H1 (cell line): ENCODE measurements at regions not wholly inside any gene's neighbourhood (a gene's known extent, or its start where the extent isn't known, plus 50 kb on each side); places are given as distances from the start of the nearest gene placed in this dataset.

ENCODE experiments used
- CTCF ChIA-PET: fragments of 300-600 bp; sonication (Branson Sonifier 250); formaldehyde crosslinking; loops from one replicate; lab custom pipeline; 2021; ENCODE audit not compliant: partially characterized antibody; lab: Charles Lee
- POLR2A ChIA-PET: fragments of 300-600 bp; sonication (Branson Sonifier 250); formaldehyde crosslinking; loops from one replicate; lab custom pipeline; 2021; ENCODE audit warnings: inconsistent platforms; ENCODE audit not compliant: partially characterized antibody; lab: Charles Lee
- DNase-seq, 2 experiments: peaks; one replicate each; pipeline versions ENCODE4 v3.0.0 to v3.0.0-alpha.2; 2010 to 2022; ENCODE audit warnings: low spot score in 2 of 2, low read depth in 1 of 2, mixed read lengths in 1 of 2
- FAIRE-seq: peaks from 2 replicates; lab custom pipeline; 2011; peaks lifted over from hg19 to GRCh38; lab: Jason Lieb, UNC
- H2AFZ ChIP-seq: 2 replicates; pipeline ENCODE4 v1.8.1; 2012; ENCODE audit warnings: low read length, inconsistent platforms
- H2AK5ac ChIP-seq: 2 replicates; pipeline ENCODE4 v1.6.1; 2013; ENCODE audit warnings: low read depth, low read length
- H2BK120ac ChIP-seq: replicated peaks from 2 replicates; pipeline ENCODE3; 2013; ENCODE audit warnings: low read depth, low read length, inconsistent platforms
- H2BK12ac ChIP-seq: 2 replicates; pipeline ENCODE4 v1.6.1; 2013; ENCODE audit warnings: low read depth, low read length
- H2BK15ac ChIP-seq: 2 replicates; pipeline ENCODE4 v1.6.1; 2013; ENCODE audit warnings: low read length
- H2BK20ac ChIP-seq: 2 replicates; pipeline ENCODE4 v1.6.1; 2013; ENCODE audit warnings: low read length
- H2BK5ac ChIP-seq: 2 replicates; pipeline ENCODE4 v1.6.1; 2013; ENCODE audit warnings: low read depth, low read length
- H3K14ac ChIP-seq: 2 replicates; pipeline ENCODE4 v1.6.1; 2013; ENCODE audit warnings: inconsistent platforms; ENCODE audit not compliant: insufficient read length
- H3K18ac ChIP-seq: 2 replicates; pipeline ENCODE4 v1.6.1; 2013; ENCODE audit warnings: low read length; ENCODE audit errors: extremely low read depth
- H3K23ac ChIP-seq: 2 replicates; pipeline ENCODE4 v1.6.1; 2013; ENCODE audit warnings: inconsistent platforms; ENCODE audit not compliant: insufficient read length
- H3K23me2 ChIP-seq: 2 replicates; pipeline ENCODE4 v1.6.1; 2013; ENCODE audit warnings: low read depth, low read length
- H3K27ac ChIP-seq: 2 replicates; pipeline ENCODE4 v1.6.1; 2011; ENCODE audit warnings: low read depth, low read length, inconsistent platforms
- H3K27me3 ChIP-seq, 4 experiments: replicated peaks in 1 of 4; 1 replicate in 1 of 4; 2 replicates in 3 of 4; pipeline versions ENCODE4 v1.6.1 to v1.8.1; 2011 to 2013; ENCODE audit warnings: low read length in 3 of 4, mild to moderate bottlenecking in 3 of 4, inconsistent platforms in 2 of 4, mixed read lengths in 2 of 4, moderate library complexity in 1 of 4; ENCODE audit not compliant: control insufficient read depth in 3 of 4, insufficient read depth in 3 of 4; ENCODE audit errors: extremely low read depth in 1 of 4
- H3K36me3 ChIP-seq, 4 experiments: 2 replicates each; pipeline versions ENCODE4 v1.6.1 to v1.8.1; 2011 to 2013; ENCODE audit warnings: mild to moderate bottlenecking in 4 of 4, low read length in 3 of 4, moderate library complexity in 2 of 4, control low read depth in 1 of 4, inconsistent platforms in 1 of 4; ENCODE audit not compliant: insufficient read depth in 4 of 4, control insufficient read depth in 2 of 4
- H3K4ac ChIP-seq: replicated peaks from 2 replicates; pipeline ENCODE3; 2013; ENCODE audit warnings: low read length, low read depth, mixed read lengths, inconsistent platforms; ENCODE audit not compliant: insufficient read length
- H3K4me1 ChIP-seq, 4 experiments: replicated peaks in 1 of 4; 1 replicate in 1 of 4; 2 replicates in 3 of 4; pipeline versions ENCODE4 v1.6.1 to v1.8.1; 2011 to 2013; ENCODE audit warnings: low read length in 3 of 4, inconsistent platforms in 2 of 4, mixed read lengths in 1 of 4; ENCODE audit not compliant: insufficient read depth in 4 of 4, control insufficient read depth in 3 of 4
- H3K4me2 ChIP-seq, 2 experiments: 2 replicates each; pipeline versions ENCODE4 v1.6.1 to v1.8.1; 2011 to 2013; ENCODE audit warnings: low read depth in 2 of 2, low read length in 2 of 2, control low read depth in 1 of 2, inconsistent platforms in 1 of 2, mild to moderate bottlenecking in 1 of 2; ENCODE audit not compliant: insufficient read depth in 1 of 2
- H3K4me3 ChIP-seq, 4 experiments: fragments of 200-600, 300-600 bp in 1 of 4; sonication (generic), shearing (Covaris generic), sonication (Bioruptor Twin) in 1 of 4; 2 replicates each; pipeline versions ENCODE4 v1.5.1 to v1.8.1; 2011 to 2016; ENCODE audit warnings: low read length in 4 of 4, low read depth in 3 of 4, control low read depth in 2 of 4, inconsistent platforms in 2 of 4, mild to moderate bottlenecking in 2 of 4, mixed read lengths in 1 of 4, moderate library complexity in 1 of 4; ENCODE audit not compliant: insufficient read depth in 2 of 4; ENCODE audit errors: extremely low read depth in 1 of 4
- H3K56ac ChIP-seq: replicated peaks from 2 replicates; pipeline ENCODE3; 2013; ENCODE audit warnings: low read depth, mild to moderate bottlenecking, mixed read lengths, low read length, inconsistent platforms; ENCODE audit not compliant: insufficient read length
- H3K79me1 ChIP-seq: 2 replicates; pipeline ENCODE4 v1.6.1; 2013; ENCODE audit warnings: low read depth, low read length, control low read depth
- H3K79me2 ChIP-seq, 2 experiments: 2 replicates each; pipeline versions ENCODE4 v1.6.1 to v1.8.1; 2012 to 2013; ENCODE audit warnings: low read length in 2 of 2, mild to moderate bottlenecking in 2 of 2, inconsistent platforms in 1 of 2; ENCODE audit not compliant: insufficient read depth in 2 of 2, control insufficient read depth in 1 of 2
- H3K9ac ChIP-seq, 4 experiments: replicated peaks in 1 of 4; 1 replicate in 1 of 4; 2 replicates in 3 of 4; pipeline versions ENCODE4 v1.6.1 to v1.8.1; 2011 to 2013; ENCODE audit warnings: low read depth in 3 of 4, low read length in 3 of 4, control low read depth in 2 of 4, mild to moderate bottlenecking in 2 of 4, moderate library complexity in 2 of 4, inconsistent platforms in 1 of 4; ENCODE audit errors: extremely low read depth in 1 of 4
- H3K9me3 ChIP-seq, 2 experiments: 2 replicates each; pipeline versions ENCODE4 v1.6.1 to v1.8.1; 2012 to 2013; ENCODE audit warnings: mild to moderate bottlenecking in 2 of 2, moderate library complexity in 2 of 2, control low read depth in 1 of 2, inconsistent platforms in 1 of 2, low read depth in 1 of 2, low read length in 1 of 2, mixed read lengths in 1 of 2; ENCODE audit not compliant: insufficient read depth in 2 of 2
- H4K20me1 ChIP-seq, 2 experiments: replicated peaks in 1 of 2; 2 replicates each; pipeline versions ENCODE3 to v1.8.1; 2011 to 2013; ENCODE audit warnings: inconsistent platforms in 2 of 2, low read length in 2 of 2, mild to moderate bottlenecking in 1 of 2; ENCODE audit not compliant: insufficient read depth in 2 of 2, control insufficient read depth in 1 of 2
- H4K5ac ChIP-seq: 2 replicates; pipeline ENCODE4 v1.6.1; 2013; ENCODE audit warnings: low read length, low read depth, mixed read lengths, inconsistent platforms; ENCODE audit not compliant: insufficient read length
- H4K8ac ChIP-seq: 2 replicates; pipeline ENCODE4 v1.8.0; 2013; ENCODE audit warnings: mild to moderate bottlenecking, moderate library complexity, low read length, inconsistent platforms; ENCODE audit not compliant: insufficient read depth; ENCODE audit errors: extremely low read depth
- H4K91ac ChIP-seq: replicated peaks from 2 replicates; pipeline ENCODE3; 2013; ENCODE audit warnings: low read length, mixed read lengths, inconsistent platforms; ENCODE audit not compliant: insufficient read length
- HDAC2 ChIP-seq, 2 experiments: fragments of 300-600 bp in 1 of 2; sonication (generic) in 1 of 2; IDR thresholded peaks; 2 replicates each; pipeline ENCODE4 v1.6.1; 2011 to 2012; ENCODE audit warnings: low read depth in 2 of 2, low read length in 2 of 2, mild to moderate bottlenecking in 2 of 2, moderate library complexity in 2 of 2, borderline replicate concordance in 1 of 2, inconsistent platforms in 1 of 2
- NRF1 ChIP-seq: IDR thresholded peaks from 2 replicates; pipeline ENCODE4 v1.6.1; 2011; ENCODE audit warnings: mild to moderate bottlenecking, low read depth, low read length, improper control_type of control experiment
- RAD21 ChIP-seq, 2 experiments: IDR thresholded peaks in 1 of 2; conservative IDR thresholded peaks in 1 of 2; 2 replicates each; pipeline ENCODE4 v1.6.1; 2011; ENCODE audit warnings: low read depth in 2 of 2, low read length in 2 of 2, improper control_type of control experiment in 1 of 2, inconsistent platforms in 1 of 2, mild to moderate bottlenecking in 1 of 2, moderate library complexity in 1 of 2
- WGBS, 2 experiments: shearing (Covaris generic) in 1 of 2; methylation state at CpG; one replicate each; pipeline versions ENCODE4 v1.1.6 to v1.1.7; 2013 to 2015; ENCODE audit warnings: low lambda C conversion rate in 2 of 2, mixed read lengths in 2 of 2, inconsistent platforms in 1 of 2, low coverage in 1 of 2, missing lambda C conversion rate in 1 of 2; ENCODE audit not compliant: insufficient replicate concordance in 2 of 2, insufficient coverage in 1 of 2, insufficient read length in 1 of 2; ENCODE audit errors: extremely low coverage in 1 of 2, missing lambda C conversion rate in 1 of 2; 5-methylcytosine and 5-hydroxymethylcytosine counted together

DNA sequence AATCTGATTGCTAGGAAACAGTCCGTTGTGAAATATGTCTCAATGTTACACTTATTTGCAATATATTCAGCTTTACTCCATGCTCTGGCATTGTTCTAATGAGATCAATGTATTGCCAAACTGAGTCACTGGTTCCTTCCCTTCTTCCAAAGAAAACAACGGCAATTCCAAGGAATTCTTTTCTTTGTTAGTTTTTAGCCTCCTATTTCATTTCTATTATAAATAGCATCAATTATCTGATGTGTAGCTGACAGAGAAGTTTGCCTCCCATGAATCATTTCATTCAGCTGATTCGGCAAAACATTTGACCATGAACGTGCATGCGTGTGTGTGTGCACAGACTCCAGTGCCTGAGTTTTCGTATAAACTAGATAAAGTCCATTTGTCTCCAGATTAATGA lies 346.8 kb downstream of the ETS1 start:
- no peak overlapping the region for H3K18ac ChIP-seq
- DNase-seq, result no peak
- H3K4me3 ChIP-seq, result no peak overlapping the region
- FAIRE-seq, result no peak
- H4K8ac ChIP-seq, result no peak overlapping the region
- H3K4me1 ChIP-seq, result 0 out of 7 replicates have a peak, but pooled peaks cover 0 to 2% (median 0%) of the 10 kb centered on the region in 4 experiments
- no peak overlapping the region for H2AFZ ChIP-seq
- H2BK20ac ChIP-seq, result no peak overlapping the region
- H2BK5ac ChIP-seq, result no peak overlapping the region
- 91% methylated on average over 6 of the region's 6 CpGs; no CpG with 5 or more reads in 1 of the 2 experiments for WGBS, 2 experiments
- no peak overlapping the region for H3K27ac ChIP-seq
- H3K4me2 ChIP-seq, result no peak overlapping the region
- H3K4ac ChIP-seq, result no peak overlapping the region
- H2BK120ac ChIP-seq, result no peak overlapping the region
- H3K14ac ChIP-seq, result no peak overlapping the region
- no peaks in the 10 kb centered on the region; a peak in 1 of 4 replicates for H3K9me3 ChIP-seq
- CTCF ChIA-PET, result no interaction called here
- no peak overlapping the region for H2BK12ac ChIP-seq
- H2BK15ac ChIP-seq, result no peak overlapping the region
- H4K91ac ChIP-seq, result no peak overlapping the region
- POLR2A ChIA-PET, result no interaction called here
- H3K9ac ChIP-seq, result no peak overlapping the region
- H3K79me1 ChIP-seq, result no peaks in the 10 kb centered on the region
- H4K20me1 ChIP-seq, result no peaks in the 10 kb centered on the region
- H3K23me2 ChIP-seq, result no peaks in the 10 kb centered on the region
- no peak overlapping the region for H4K5ac ChIP-seq
- H3K79me2 ChIP-seq, result no peaks in the 10 kb centered on the region
- no peak overlapping the region for H2AK5ac ChIP-seq
- no peak overlapping the region for H3K23ac ChIP-seq
- H3K27me3 ChIP-seq, result no peaks in the 10 kb centered on the region
- no peak overlapping the region for H3K56ac ChIP-seq
- H3K36me3 ChIP-seq, result no peaks in the 10 kb centered on the region
- TF ChIP-seq RAD21 (IDR thresholded peaks at IDR 0.05 in 1 of 2, conservative IDR thresholded peaks at IDR 0.05 in 1 of 2; ENCODE audit: low read depth in 2 of 2, low read length in 2 of 2), result no peak
- TF ChIP-seq HDAC2 (IDR thresholded peaks at IDR 0.05; ENCODE audit: borderline replicate concordance in 1 of 2, low read depth in 2 of 2, low read length in 2 of 2), result no peak
- no peak for TF ChIP-seq NRF1
